ENCODE measurements at regions not wholly inside any gene's neighbourhood (a gene's known extent, or its start where the extent isn't known, plus 50 kb on each side); places are given as distances from the start of the nearest gene placed in this dataset.

DNA sequence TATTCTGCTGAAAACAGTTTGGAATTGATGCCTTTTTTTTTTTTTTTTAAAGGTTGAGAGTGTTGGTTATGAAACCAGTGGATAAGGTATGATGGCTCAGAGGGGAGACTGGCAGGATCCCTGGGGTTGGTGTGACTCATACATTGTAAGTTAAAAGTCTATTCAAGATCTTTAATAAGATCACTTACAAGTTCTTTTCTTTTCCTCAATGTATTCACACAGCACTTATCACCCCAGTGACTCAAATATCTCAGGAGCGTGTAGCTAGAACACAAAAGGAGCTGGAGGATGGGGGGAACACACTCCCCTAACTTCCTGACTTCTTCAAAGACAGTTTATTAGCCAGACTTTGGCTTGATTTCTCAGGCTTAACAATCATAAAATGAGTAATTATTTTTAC lies 285.3 kb downstream of the SV2B start:
- Histone ChIP-seq H3K4me1 (ENCODE audit: insufficient read depth, low read length, severe bottlenecking) (no peaks in the 10 kb centered on the region), H3K9ac (ENCODE audit: low read length) (no peak overlapping the region), H2AFZ (ENCODE audit: low read length) (no peak overlapping the region), H3K36me3 (ENCODE audit: insufficient read depth, low read length) (no peaks in the 10 kb centered on the region), H3K79me2 (ENCODE audit: insufficient read depth, low read length) (no peaks in the 10 kb centered on the region), H3K4me2 (ENCODE audit: low read length) (no peak overlapping the region), H3K9me2 (ENCODE audit: low read depth, low read length) (no peaks in the 10 kb centered on the region), H3K4me3 (ENCODE audit: low read depth, low read length, poor library complexity, severe bottlenecking) (no peak overlapping the region), H3K9me3 (ENCODE audit: low read length) (no peaks in the 10 kb centered on the region), H3K27me3 (ENCODE audit: insufficient read depth, low read length) (no peaks in the 10 kb centered on the region), H3F3A (ENCODE audit: insufficient read depth, low read length) (no peaks in the 10 kb centered on the region), H4K20me1 (ENCODE audit: insufficient read depth, low read length) (no peaks in the 10 kb centered on the region), H3K27ac (ENCODE audit: low read depth, low read length, poor library complexity, severe bottlenecking) (no peak overlapping the region)
- no peak for TF ChIP-seq EZH2 (IDR thresholded peaks at IDR 0.05; ENCODE audit: borderline replicate concordance, low read length)
- TF ChIP-seq, protein P1, sequence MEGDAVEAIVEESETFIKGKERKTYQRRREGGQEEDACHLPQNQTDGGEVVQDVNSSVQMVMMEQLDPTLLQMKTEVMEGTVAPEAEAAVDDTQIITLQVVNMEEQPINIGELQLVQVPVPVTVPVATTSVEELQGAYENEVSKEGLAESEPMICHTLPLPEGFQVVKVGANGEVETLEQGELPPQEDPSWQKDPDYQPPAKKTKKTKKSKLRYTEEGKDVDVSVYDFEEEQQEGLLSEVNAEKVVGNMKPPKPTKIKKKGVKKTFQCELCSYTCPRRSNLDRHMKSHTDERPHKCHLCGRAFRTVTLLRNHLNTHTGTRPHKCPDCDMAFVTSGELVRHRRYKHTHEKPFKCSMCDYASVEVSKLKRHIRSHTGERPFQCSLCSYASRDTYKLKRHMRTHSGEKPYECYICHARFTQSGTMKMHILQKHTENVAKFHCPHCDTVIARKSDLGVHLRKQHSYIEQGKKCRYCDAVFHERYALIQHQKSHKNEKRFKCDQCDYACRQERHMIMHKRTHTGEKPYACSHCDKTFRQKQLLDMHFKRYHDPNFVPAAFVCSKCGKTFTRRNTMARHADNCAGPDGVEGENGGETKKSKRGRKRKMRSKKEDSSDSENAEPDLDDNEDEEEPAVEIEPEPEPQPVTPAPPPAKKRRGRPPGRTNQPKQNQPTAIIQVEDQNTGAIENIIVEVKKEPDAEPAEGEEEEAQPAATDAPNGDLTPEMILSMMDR (IDR thresholded peaks at IDR 0.05; ENCODE audit: low read length): no peak

DNA sequence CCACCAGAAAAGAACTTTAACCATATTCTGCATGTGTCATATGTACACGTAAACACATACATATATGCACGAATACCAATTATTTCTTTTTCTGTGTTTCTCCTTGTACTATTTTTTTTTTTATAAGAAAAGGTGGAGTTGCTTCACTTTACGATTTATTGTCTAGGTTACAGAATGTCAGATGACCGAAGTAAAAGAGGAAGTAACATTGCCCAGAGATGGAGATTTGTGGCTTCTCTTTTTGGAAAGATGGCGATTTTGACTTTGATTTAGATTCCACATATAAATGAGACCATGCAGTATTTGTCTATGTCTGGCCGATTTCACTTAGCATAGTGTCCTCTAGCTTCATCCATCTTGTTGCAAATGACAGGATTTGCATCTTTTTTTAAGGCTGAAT lies 293.1 kb downstream of the SV2B start:
- Histone ChIP-seq H3K4me1 (ENCODE audit: insufficient read depth, low read length, severe bottlenecking) (no peaks in the 10 kb centered on the region), H3K9ac (ENCODE audit: low read length) (no peak overlapping the region), H3K9me2 (ENCODE audit: low read depth, low read length) (no peaks in the 10 kb centered on the region), H3K27ac (ENCODE audit: low read depth, low read length, poor library complexity, severe bottlenecking) (no peak overlapping the region), H2AFZ (ENCODE audit: low read length) (no peak overlapping the region), H3K4me2 (ENCODE audit: low read length) (no peak overlapping the region), H3K4me3 (ENCODE audit: low read depth, low read length, poor library complexity, severe bottlenecking) (no peak overlapping the region), H3K79me2 (ENCODE audit: insufficient read depth, low read length) (no peaks in the 10 kb centered on the region), H4K20me1 (ENCODE audit: insufficient read depth, low read length) (no peaks in the 10 kb centered on the region), H3K9me3 (ENCODE audit: low read length) (no peaks in the 10 kb centered on the region; the same call in 1 of the 2 replicates), H3K27me3 (ENCODE audit: insufficient read depth, low read length) (no peaks in the 10 kb centered on the region), H3K36me3 (ENCODE audit: insufficient read depth, low read length) (no peaks in the 10 kb centered on the region), H3F3A (ENCODE audit: insufficient read depth, low read length) (no peaks in the 10 kb centered on the region)
- TF ChIP-seq EZH2 (IDR thresholded peaks at IDR 0.05; ENCODE audit: borderline replicate concordance, low read length): no peak
- TF ChIP-seq, protein P1 (IDR thresholded peaks at IDR 0.05; ENCODE audit: low read length): no peak

DNA sequence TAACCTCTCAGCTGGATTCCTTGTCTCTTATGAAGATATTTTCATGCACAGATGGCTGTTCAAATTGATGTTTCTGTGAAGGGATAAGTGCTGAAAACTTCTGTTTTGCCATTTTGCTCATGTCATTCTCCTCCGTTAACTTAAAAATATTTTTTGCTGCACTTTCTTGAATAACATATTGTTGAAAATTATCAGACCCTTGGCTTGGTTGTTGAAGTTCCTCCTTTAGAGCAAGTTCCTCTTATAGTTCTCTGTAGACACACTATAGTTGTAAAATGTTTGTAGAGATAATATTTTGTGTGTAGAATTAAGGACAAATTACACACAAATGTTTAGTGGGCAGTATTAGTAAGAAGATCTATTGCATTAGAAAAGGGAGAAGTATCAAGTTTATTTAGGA lies 300.4 kb downstream of the SV2B start:
- H3F3A ChIP-seq (ENCODE audit: insufficient read depth, low read length): no peaks in the 10 kb centered on the region

More for the DNA sequence above, 300.4 kb downstream of the SV2B start:
- Histone ChIP-seq H3K4me3 (ENCODE audit: low read depth, low read length, poor library complexity, severe bottlenecking) (no peak overlapping the region), H3K27ac (ENCODE audit: low read depth, low read length, poor library complexity, severe bottlenecking) (no peak overlapping the region), H3K4me1 (ENCODE audit: insufficient read depth, low read length, severe bottlenecking) (no peaks in the 10 kb centered on the region), H3K9me3 (ENCODE audit: low read length) (no peaks in the 10 kb centered on the region), H4K20me1 (ENCODE audit: insufficient read depth, low read length) (no peaks in the 10 kb centered on the region), H2AFZ (ENCODE audit: low read length) (no peak overlapping the region), H3K9ac (ENCODE audit: low read length) (no peak overlapping the region), H3K4me2 (ENCODE audit: low read length) (no peak overlapping the region), H3K27me3 (ENCODE audit: insufficient read depth, low read length) (no peaks in the 10 kb centered on the region), H3K9me2 (ENCODE audit: low read depth, low read length) (no peaks in the 10 kb centered on the region), H3K79me2 (ENCODE audit: insufficient read depth, low read length) (no peaks in the 10 kb centered on the region), H3K36me3 (ENCODE audit: insufficient read depth, low read length) (no peaks in the 10 kb centered on the region)
- TF ChIP-seq, protein P1 (IDR thresholded peaks at IDR 0.05; ENCODE audit: low read length): no peak
- no peak for TF ChIP-seq EZH2 (IDR thresholded peaks at IDR 0.05; ENCODE audit: borderline replicate concordance, low read length)
